A673 (cell line): ENCODE measurements at regions not wholly inside any gene's neighbourhood (a gene's known extent, or its start where the extent isn't known, plus 50 kb on each side); places are given as distances from the start of the nearest gene placed in this dataset.

Source experiments
- CTCF ChIP-seq: fragments of 300-800, 200-600 bp; sonication (generic); conservative IDR thresholded peaks from 2 replicates; pipeline ENCODE4 v1.5.1; 2017; ENCODE audit warnings: low read depth, mild to moderate bottlenecking, antibody characterized with exemption, low read length, moderate library complexity, mixed read lengths
- EZH2 ChIP-seq: fragments of 200-600 bp; sonication (generic); IDR thresholded peaks from 2 replicates; pipeline ENCODE4 v1.6.1; 2017; ENCODE audit warnings: borderline replicate concordance, low read depth, mild to moderate bottlenecking, mixed read lengths, antibody characterized with exemption, low read length; ENCODE audit not compliant: poor library complexity, severe bottlenecking

DNA sequence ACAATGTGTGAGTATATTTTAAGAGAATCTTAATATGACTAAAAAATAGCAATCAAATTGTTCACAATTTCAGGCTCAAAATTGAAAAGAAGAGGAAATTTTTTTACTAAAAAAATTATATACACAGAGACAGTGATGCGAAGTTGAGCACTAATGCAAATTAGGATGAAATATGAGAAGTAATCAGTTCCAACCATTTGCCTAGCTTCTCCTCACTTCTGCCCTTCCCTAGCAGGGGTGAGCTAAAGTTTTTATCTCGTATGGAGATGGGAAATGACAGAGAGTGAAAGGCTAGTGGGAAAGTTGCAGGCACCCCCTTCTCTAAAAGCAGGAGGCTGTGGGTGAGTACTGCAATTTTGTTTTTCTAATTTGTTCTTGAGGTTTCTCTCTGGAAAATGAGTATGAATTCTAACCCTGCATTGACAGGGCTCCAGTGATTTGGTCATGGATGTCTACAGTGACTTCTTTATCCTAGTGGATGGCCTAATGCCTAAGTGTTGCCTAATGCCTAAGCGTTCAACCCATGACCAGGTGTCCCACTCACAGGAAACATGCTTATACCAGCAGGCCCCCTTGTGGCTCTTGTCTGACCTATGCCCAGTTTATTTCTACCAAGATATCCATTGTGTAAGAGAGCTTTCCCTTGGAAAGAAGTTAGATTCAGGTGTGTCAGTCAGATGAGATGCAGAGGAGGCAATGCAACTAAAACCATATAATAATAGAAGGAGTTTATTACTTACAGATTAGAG lies 78.0 kb upstream of the HNMT start:
- TF ChIP-seq CTCF (peak; percentile 15; the same call in 1 of the 2 replicates), EZH2 (no peak)
